ENCODE measurements at regions not wholly inside any gene's neighbourhood (a gene's known extent, or its start where the extent isn't known, plus 50 kb on each side); places are given as distances from the start of the nearest gene placed in this dataset.
A peak's percentile ranks its signal among the peaks of the same experiment; 100 is the strongest.

GRCh38 chr7:90081621-90082020 is 72.6 kb upstream of the STEAP1 start:
- Histone ChIP-seq H3K27ac (ENCODE audit: extremely low read depth, low read depth, low read length) (no peak overlapping the region), H3K9me1 (ENCODE audit: control insufficient read depth, insufficient read depth, low read length) (no peaks in the 10 kb centered on the region), H3K27me3 (ENCODE audit: control insufficient read depth in 2 of 2, insufficient read depth in 2 of 2, low read length in 2 of 2) (no peaks in the 10 kb centered on the region), H3K9ac (ENCODE audit: insufficient read depth in 1 of 2, low read depth in 2 of 2, low read length in 2 of 2) (no peak overlapping the region), H3K4me2 (ENCODE audit: insufficient read depth, low read length) (no peak overlapping the region), H3K4me3 (no peak overlapping the region), H3K79me2 (ENCODE audit: control insufficient read depth, insufficient read depth, low read length) (no peaks in the 10 kb centered on the region), H2AFZ (ENCODE audit: low read depth, low read length) (no peak overlapping the region), H4K20me1 (replicated peaks; ENCODE audit: control insufficient read depth, insufficient read depth, low read length) (no peaks in the 10 kb centered on the region), H3K9me3 (replicated peaks; ENCODE audit: control insufficient read depth, insufficient read depth, low read depth, low read length) (no peaks in the 10 kb centered on the region), H3K36me3 (ENCODE audit: control insufficient read depth, insufficient read depth, low read length) (no peaks in the 10 kb centered on the region), H3K4me1 (replicated peaks in 1 of 2; ENCODE audit: control insufficient read depth in 2 of 2, insufficient read depth in 2 of 2, low read length in 2 of 2) (no peaks in the 10 kb centered on the region)
- DNase-seq (ENCODE audit: extremely low read depth in 1 of 4, low spot score in 3 of 4) (no peak), FAIRE-seq (no peak), ATAC-seq (no peak)
- CTCF ChIA-PET (ENCODE audit: low intra/inter-chr PET ratio) = no interaction called here
- WGBS (ENCODE audit: insufficient coverage, low coverage, missing lambda C conversion rate) = 3% methylated on average over 3 of the region's 3 CpGs
- no TSS peak for BruUV-seq (replicated peaks)
- POLR2A ChIA-PET = no interaction called here
- intact Hi-C loops (cut with micrococcal nuclease) (loop anchor here (10.0 kb wide), 1 partner anchor 63 kb away; no protein-coding TSS in a partner anchor), in situ Hi-C loops (cut with MboI) (no loop called here)
- TF ChIP-seq JUND (IDR thresholded peaks at IDR 0.05; ENCODE audit: borderline replicate concordance, low read depth, low read length) (no peak), JUND (tag; IDR thresholded peaks at IDR 0.05; ENCODE audit: borderline replicate concordance, low read depth, low read length) (peak; percentile 40; the same call in 1 of the 3 replicates), ATF3 (IDR thresholded peaks at IDR 0.05) (0 out of 2 replicates have a peak, but pooled peaks have one; percentile 27), ATF3 (CRISPR knock-in tag; conservative IDR thresholded peaks at IDR 0.05) (no peak), ZNF445 (CRISPR knock-in tag; IDR thresholded peaks at IDR 0.05; ENCODE audit: low read depth) (no peak)

GRCh38 chr7:90092506-90092905 is 61.8 kb upstream of the STEAP1 start:
- BruUV-seq (replicated peaks) = no TSS peak
- Histone ChIP-seq H2AFZ (ENCODE audit: low read depth, low read length) (no peak overlapping the region), H3K9me1 (ENCODE audit: control insufficient read depth, insufficient read depth, low read length) (no peaks in the 10 kb centered on the region), H3K9ac (ENCODE audit: insufficient read depth in 1 of 2, low read depth in 2 of 2, low read length in 2 of 2) (no peak overlapping the region), H3K79me2 (ENCODE audit: control insufficient read depth, insufficient read depth, low read length) (no peaks in the 10 kb centered on the region), H3K4me2 (ENCODE audit: insufficient read depth, low read length) (no peak overlapping the region), H3K36me3 (ENCODE audit: control insufficient read depth, insufficient read depth, low read length) (no peaks in the 10 kb centered on the region), H3K4me3 (no peak overlapping the region), H3K27me3 (ENCODE audit: control insufficient read depth in 2 of 2, insufficient read depth in 2 of 2, low read length in 2 of 2) (no peaks in the 10 kb centered on the region), H4K20me1 (replicated peaks; ENCODE audit: control insufficient read depth, insufficient read depth, low read length) (no peaks in the 10 kb centered on the region), H3K9me3 (replicated peaks; ENCODE audit: control insufficient read depth, insufficient read depth, low read depth, low read length) (no peaks in the 10 kb centered on the region), H3K27ac (ENCODE audit: extremely low read depth, low read depth, low read length) (no peak overlapping the region), H3K4me1 (replicated peaks in 1 of 2; ENCODE audit: control insufficient read depth in 2 of 2, insufficient read depth in 2 of 2, low read length in 2 of 2) (no peaks in the 10 kb centered on the region)
- ATAC-seq (no peak), DNase-seq (ENCODE audit: extremely low read depth in 1 of 4, low spot score in 3 of 4) (no peak), FAIRE-seq (no peak)
- intact Hi-C loops (cut with micrococcal nuclease) = no loop called here
- in situ Hi-C loops (cut with MboI) = no loop called here
- ChIA-PET POLR2A (no interaction called here), CTCF (ENCODE audit: low intra/inter-chr PET ratio) (no interaction called here)
- TF ChIP-seq KLF13 (tag; IDR thresholded peaks at IDR 0.05; ENCODE audit: borderline replicate concordance, low read depth) = no peak
- no peak for TF ChIP-seq ESRRB (CRISPR knock-in tag; IDR thresholded peaks at IDR 0.05; ENCODE audit: borderline replicate concordance)
- TF ChIP-seq HDAC6 (IDR thresholded peaks at IDR 0.05; ENCODE audit: low read depth, low read length) = no peak
- no peak for TF ChIP-seq PREB (CRISPR knock-in tag; IDR thresholded peaks at IDR 0.05)
- TF ChIP-seq PPARD (CRISPR knock-in tag; IDR thresholded peaks at IDR 0.05) = no peak
- TF ChIP-seq SMARCB1 (IDR thresholded peaks at IDR 0.05; ENCODE audit: insufficient read length, low read depth) = no peak
- TF ChIP-seq ZNF740 (CRISPR knock-in tag; IDR thresholded peaks at IDR 0.05) = no peak
- TF ChIP-seq ZNF740 (tag; IDR thresholded peaks at IDR 0.05) = no peak
- TF ChIP-seq NONO (IDR thresholded peaks at IDR 0.05; ENCODE audit: low read depth in 2 of 2, low read length in 1 of 2) = no peak
- no peak for TF ChIP-seq ELF1 (tag; IDR thresholded peaks at IDR 0.05)

All from K562 (cell line).